Nucleus accumbens (tissue), 56 donors: ENCODE measurements at regions not wholly inside any gene's neighbourhood (a gene's known extent, or its start where the extent isn't known, plus 50 kb on each side); places are given as distances from the start of the nearest gene placed in this dataset.
"Not testable (repeated sequence)": the region's sequence is repeated elsewhere in the genome, so short reads cannot be mapped to it uniquely, and the experiment has no call there.

Experiments
- DNase-seq, 56 donors: peaks; one replicate each; lab custom pipeline; 2025; lab: John Stamatoyannopoulos, UW

DNA sequence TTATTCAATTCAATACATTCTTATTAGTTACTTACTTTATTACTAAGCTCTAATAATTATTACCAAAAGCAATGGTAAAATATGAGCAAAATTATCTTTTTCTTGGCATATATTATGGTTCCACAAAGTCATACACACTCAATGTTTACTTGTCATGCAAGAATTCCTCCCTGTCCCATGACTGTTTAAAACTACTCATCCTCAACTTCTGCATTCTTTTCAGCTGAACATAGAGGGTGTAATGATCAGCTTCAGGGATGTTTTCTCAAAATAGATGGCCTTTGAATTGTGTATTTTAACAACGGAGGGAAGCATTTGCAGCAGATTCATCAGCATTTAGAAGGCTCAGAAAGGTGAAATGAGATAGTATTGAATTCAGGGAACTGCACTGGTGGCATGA, 499.0 kb downstream of the RWDD3 start:
- no peak for DNase-seq

DNA sequence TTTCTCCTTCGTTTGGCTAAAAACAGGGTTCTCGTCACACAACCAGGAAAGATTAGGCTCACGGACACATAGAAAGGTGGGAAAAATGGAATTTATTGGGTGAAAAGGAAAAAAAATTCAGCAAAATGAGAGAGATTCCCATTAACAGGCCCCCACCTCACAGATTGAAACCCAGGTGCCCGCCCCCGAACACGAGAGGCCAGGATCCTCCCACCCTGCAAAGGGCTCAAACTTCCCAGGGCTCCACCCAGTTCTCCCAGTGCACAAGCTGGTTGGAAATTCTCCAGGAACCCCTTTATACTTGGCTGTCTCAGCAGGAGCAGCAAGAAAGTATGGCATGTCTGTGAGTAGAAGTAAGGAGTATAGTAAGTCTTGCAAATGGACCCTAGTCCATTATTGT, 499.7 kb downstream of the RWDD3 start:
- DNase-seq = no peak

DNA sequence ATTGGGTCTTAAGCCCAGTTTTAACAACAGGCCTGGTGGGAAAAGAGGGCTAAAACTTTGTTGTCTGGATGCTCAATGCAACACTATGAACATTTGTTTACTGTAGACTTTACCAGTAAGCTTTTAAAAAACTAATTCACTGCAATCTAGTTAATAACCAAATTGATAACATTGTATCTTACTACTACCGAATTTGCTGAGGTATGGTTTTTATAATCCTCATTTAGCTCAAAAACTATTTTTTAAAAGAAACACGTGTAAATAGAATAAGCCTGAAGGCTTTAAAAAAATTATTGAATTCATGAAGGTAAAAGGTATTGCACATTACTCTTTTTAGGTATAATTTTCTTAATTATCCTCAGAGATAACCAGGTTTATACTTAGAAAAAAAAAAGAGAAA, 500.6 kb downstream of the RWDD3 start:
- no peak for DNase-seq

DNA sequence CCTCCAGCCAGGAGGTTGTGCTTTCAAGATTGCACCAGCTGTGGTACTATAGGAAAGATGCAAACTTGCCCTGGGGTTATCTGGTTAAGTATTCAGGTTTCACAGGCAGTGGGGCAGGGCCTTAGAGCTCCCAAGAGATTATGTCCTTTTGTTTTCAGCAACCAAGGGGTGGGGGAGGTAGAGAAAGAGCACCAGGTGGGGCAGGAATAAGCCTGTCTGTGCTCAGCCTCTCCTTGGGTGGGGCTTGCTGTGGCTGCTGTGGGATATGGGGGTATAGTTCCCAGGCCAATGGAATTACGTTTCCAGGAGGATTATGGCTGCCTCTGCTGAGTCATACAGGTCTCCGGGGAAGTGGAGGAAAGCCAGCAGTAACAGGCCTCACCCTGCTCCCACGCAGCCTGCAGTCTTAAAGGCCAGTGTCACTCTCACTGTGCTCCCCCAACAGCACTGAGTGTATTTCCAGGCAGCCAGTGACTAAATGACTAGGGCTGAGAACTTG, 508.6 kb downstream of the RWDD3 start:
- no peak for DNase-seq

DNA sequence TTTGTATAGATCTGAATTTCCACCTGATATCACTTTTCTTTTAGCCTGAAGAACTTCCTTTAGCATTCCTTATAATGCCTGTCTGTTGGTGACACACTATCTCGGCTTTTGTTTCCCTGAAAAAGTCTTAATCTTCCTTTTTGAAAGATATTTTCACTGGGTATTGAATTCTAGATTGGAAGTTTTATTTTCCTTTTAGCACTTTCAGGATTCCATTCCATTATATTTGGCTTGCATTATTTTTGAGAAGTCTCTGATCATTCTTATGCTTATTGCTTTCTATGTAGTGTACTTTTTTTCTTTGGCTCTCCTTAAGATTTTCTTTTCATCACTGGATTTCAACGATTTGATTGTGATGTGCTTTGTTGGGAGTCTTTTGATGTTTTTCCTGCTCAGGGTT, 510.7 kb downstream of the RWDD3 start:
- no peak for DNase-seq

DNA sequence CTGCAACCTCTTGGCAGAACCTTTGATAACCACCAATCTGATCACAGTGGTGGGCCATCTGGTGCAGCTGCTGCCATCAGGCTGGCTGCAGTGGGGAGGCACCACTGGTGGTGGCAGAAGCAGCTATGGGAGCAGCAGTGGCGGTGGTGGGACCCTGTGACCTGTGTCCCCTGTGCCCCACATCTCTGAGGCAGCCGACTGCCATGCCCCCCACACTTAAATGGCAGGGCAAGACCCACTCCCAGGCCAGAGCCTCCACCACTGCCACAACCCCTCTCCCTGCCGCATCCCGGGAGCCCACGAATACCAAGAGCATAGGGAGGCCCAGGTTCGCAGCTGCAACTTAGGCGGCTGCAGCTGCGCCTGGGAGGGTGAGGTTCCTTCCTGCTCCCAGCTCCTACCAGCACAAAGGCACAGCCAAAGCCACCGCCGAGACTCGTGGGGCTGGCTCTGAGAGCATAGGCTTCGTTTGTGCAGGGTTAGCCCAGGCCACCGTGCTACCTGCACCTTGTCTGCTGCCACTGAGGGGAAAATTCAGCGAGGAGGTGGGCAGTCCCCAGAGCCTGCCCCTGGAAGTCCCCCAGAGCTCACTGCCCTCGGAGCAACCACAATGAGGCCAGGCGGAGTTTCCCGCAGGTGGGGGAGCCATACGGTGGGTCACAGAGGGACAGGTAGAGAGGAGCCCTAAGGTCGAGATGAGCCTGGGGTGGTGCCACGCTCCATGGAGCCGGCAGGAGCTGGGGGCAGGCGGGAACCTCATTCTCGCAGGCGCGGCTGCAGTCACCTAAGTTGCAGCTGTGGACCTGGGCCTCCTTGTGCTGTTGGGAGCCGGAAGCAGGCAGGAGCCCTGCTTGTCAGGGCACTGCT, 518.7 kb downstream of the RWDD3 start:
- no peak for DNase-seq

DNA sequence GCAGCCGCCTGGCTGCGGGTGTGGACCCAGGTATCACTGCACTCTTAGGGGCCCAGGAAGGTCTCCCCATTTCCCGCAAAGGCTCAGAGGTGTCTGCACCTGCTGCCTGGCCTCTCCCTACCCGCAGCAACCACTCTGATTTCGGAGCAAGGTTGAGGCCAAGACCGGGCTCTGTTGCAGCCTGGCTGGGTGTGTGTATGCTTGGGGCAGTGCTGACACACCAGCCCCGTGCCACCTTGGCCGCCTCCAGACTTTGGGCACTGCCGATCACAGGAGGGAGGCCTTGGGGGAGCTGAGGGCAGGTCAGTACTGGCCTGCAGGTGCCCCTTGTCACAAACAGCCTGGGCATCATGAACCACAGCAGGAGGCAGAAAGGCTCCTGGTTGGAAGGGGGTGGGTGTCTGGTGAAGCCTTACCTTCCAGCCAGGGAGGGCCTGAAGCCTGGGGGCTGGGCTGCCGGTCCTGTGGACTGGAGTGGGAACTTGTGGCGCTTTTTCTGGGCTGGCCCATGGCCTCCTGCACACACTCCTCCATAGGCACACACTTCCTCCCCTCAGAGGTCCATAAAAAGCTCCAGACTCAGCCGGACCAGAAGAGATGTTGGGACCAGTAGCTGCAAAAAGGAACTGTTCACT, 519.5 kb downstream of the RWDD3 start:
- DNase-seq = no peak

DNA sequence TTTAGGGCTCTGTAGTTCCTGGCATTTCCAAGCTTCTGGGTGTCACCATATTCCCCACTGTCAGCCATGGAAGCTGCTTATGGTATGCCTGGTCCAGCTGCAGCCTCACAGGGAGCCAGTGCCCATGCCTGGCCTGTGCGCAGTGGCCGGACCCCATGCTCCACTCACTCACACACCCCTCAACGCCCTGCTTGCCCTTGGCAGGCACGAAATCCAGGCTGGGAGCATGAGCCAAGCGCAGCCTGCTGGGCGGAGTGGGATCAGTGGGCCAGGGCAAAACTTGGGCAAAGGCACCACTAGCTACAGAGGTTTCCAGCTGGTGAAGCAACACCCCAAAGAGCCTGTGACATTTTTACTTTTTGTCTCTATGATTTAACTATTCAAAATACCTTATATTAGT, 520.4 kb downstream of the RWDD3 start:
- no peak for DNase-seq

DNA sequence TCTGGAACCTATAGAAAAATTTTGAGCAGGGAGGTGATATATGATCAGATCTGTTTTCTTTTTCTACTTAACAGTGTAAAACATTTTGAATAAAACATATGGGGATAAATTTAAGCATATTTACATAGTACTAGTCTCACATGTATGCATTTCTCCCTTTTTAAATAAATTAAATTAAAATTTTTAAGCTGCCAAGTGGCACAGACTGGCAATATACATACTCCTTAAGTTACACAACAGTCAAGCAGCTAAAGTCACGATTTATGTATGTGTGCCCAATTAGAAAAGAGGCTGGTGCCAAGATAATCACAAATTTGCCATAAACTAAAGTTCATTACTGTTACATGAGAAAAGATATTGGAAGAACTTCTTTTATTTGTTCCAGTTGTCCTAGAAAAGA, 532.0 kb downstream of the RWDD3 start:
- DNase-seq = no peak

DNA sequence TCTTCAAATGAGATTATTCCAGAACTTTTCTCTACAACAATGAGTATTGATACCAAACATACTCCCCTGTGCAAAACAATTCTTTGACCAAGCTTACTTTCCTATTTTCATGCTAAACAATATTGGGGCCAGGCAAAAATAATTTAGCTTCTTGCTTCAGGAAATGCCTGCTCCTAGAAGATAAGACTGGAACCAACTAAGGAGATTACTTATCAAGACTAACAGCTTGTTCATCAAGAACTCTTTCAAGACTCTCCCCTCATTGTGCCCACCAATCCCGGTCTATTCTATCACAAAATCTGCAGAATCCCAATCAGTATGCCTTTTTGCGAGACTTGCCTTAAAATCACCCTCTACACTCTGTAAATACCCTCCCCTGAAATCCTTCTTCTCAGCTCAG, 536.6 kb downstream of the RWDD3 start:
- no peak for DNase-seq

DNA sequence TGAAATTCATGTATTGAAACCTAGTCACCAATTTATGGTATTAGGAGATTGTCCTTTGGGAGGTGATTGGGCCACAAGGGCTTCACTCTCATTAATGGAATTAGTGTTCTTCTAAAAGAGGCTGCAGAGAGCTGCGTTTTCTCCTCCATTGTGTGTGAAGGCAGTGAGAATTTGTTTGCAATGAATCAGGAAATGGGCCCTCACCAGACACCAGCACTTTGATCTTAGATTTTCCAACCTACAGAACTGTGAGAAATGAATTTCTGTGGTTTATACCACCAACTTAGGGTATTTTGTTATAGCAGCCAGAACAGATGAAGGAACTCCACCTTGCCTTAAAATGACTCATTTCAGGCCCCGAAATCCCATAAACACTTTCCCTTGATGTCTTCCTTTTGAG, 544.2 kb downstream of the RWDD3 start:
- no peak for DNase-seq

DNA sequence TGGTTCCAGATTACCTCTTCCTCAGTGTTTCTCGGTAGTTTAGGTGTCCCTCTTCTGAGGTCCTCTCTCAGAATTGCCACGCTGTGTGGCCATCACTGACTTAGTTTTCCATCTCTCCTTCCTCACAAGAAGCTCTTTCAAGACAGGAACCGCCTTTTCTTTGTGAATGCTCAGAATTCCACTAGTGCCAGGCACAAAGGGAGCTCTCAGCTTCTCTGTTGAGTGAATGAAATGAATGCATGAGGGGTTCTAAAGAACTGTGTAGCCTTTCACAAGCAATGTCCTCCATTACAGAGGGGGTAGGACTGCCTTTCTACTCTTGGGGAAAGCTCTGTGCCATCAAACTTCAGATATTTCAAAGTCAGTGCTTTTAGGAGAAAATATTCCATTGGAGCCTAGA, 546.8 kb downstream of the RWDD3 start:
- no peak for DNase-seq

DNA sequence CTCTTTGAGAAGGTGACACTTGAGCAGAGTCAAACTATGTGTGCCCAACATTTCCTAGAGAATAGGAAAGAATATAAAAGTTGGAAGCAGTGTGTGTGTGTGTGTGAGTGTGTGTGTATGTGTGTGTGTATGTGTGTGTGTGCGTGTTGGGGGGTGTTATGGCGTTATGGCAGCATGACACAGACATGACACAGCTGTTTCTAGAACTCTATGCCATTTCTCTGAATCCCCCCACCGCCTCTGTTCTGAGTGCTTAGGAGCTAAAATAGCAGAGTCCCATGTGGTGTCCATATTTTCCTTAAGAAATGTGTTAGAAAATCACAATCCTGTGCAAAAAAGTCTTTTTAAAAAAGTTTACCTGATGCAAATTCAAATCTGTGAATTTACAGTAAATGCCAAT, 556.1 kb downstream of the RWDD3 start:
- DNase-seq = no peak

DNA sequence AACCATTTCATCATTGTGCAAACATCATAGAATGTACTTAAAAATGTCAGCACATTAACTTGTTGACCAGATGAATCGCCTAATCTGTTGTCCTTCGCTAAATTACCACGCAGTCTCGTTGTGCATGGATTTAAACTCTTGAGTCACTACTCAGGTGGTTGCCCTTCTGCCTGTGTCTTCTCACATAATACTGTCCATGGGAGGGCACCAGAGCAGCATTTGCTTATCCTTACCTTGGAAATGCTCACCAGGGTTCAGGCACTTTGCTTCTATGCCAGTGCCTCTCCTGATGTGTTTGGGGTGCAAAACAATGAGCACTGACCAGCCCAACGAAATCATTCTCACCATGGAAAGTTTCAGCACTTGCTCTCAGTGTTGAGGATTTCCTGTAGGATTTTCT, 559.9 kb downstream of the RWDD3 start:
- DNase-seq = no peak

DNA sequence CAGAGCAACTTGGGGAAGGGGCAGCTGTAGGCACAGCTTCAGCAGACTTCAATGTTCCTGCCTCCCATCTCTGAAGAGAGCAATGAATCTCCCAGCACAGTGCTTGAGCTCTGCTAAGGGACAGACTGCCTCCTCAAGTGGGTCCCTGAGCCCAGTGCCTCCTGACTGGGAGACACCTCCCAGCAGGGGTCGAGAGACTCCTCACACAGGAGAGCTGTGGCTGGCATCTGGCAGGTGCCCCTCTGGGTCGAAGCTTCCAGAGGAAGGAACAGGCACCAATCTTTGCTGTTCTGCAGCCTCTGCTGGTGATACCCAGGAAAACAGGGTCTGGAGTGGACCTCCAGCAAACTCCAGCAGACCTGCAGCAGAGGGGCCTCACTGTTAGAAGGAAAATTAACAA, 563.8 kb downstream of the RWDD3 start:
- not testable (repeated sequence) for DNase-seq

DNA sequence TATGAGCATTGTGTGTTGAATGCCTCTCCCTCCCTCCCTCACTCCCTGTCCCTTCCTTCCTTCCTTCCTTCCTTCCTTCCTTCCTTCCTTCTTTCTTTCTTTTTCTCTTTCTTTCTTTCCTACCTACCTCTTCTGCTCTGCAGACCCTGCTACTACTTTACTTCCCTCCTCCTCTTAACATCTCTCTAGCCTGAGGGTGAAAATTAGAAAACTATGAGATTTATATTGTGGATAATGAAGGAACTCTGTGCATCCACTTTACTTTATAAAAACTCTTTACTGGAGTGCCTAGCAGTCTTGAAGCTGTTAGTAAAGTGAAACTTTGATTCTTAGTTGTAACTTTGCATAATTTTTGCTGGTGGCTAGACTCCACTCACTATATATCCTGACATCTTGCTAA, 572.2 kb downstream of the RWDD3 start:
- no peak for DNase-seq

DNA sequence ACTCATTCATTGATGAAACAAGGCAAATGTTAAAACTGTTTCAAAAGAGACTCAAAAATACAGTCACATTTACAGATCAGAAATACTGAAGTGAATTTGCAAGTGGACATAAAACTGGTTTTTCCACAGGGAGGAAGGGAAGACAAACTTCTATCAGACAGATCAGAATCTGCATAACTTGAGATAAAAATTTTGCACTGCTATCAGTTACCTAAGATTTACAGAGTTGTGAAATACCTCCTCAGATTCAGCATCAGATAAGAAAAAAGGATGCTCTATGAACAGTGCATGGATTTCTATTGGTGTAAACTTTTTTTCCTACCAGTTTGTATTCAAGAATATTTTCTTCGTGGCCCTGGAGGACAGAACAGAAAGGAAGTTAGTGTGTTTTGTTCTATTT, 575.4 kb downstream of the RWDD3 start:
- DNase-seq = no peak

DNA sequence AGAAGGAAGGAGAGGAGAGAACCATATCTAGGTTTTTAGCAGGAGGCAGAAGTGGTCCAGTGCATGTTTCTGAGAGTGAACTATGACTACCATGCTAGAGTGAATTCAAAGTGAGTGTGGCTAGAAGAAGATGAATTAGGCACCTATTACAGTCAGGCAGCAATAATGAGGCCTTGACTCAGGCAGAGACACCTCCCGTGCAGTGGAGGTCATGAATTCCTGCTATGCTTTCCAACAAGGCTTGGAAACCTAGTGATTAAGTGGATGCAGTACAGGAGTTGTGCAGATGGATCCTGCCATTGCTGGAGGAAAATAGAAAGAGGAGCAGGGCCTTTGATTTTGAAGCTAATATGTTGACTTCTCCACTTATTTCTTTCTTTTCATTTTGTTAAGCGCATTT, 581.5 kb downstream of the RWDD3 start:
- no peak for DNase-seq

DNA sequence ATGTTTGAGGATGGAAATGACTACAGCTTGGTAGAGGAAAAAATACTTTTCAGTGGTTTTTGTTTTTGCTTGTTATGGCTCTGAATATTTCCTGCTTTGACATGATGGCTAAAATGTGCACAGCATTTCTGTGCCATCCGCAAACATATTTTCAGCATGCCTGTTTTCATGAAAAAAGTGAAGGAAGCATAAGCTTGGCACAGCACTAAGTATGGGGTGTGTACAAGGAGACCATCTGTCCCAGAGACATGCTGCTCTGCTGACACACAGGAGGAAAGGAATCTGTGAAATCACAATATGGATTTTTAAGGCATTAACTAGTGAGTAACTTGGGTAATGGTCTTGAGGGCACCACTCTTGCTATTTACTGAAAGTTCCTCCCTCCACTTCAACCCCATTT, 595.5 kb downstream of the RWDD3 start:
- DNase-seq = no peak

DNA sequence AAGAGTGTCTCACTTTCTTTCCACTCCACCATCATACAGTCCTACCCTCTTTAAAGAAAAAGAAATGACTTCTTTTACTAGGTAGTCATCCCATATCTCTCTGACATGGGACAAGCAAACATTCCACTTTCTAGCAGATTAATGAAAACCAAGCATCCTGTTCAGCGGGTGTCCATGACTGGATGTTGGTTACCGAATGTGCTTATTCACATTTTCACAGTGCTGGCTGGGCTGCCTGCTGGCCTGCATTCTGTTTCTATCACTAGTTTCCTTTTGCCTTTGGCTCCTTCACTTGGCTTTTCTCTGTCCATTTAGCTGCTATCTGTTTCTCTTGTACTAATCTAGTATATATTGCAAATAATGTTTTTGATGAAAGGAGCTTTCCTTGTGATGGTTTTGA, 598.4 kb downstream of the RWDD3 start:
- no peak for DNase-seq

DNA sequence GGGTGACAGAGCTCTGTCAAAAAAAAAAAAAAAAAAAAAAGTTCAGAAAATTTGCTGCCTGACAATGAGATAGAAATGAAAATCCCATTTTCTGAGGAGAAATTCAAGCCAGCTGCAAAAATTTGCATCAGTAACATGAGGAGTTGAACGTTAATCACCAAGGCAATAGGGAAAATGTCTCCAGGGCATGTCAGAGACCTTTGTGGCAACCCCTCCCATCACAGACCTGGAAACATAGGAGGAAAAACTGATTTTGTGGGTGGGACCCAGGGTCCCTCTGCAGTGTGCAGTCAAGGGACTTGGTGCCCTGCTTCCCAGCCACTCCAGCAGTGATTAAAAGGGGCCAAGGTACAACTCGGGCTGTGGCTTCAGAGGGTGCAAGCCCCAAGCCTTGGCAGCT, 615.4 kb downstream of the RWDD3 start:
- DNase-seq = no peak

DNA sequence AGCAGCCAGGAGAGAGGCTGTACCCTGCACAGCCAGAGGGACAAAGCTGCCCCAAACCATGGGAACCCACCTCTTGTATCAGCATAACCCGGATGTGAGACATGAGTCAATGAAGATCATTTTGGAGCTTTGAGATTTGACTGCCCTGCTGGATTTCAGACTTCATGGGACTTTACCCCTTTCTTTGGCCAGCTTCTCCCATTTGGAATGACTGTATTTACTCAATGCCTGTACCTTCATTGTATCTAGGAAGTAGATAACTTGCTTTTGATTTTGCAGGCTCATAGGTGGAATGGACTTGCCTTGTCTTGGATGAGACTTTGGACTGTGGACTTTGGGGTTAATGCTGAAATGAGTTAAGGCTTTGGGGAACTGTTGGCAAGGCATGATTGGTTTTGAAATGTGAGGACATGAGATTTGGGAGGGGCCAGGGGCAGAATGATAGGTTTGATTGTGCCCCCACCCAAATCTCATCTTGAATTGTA, 616.2 kb downstream of the RWDD3 start:
- DNase-seq = no peak
